ENCODE measurements at regions not wholly inside any gene's neighbourhood (a gene's known extent, or its start where the extent isn't known, plus 50 kb on each side); places are given as distances from the start of the nearest gene placed in this dataset.

DNA sequence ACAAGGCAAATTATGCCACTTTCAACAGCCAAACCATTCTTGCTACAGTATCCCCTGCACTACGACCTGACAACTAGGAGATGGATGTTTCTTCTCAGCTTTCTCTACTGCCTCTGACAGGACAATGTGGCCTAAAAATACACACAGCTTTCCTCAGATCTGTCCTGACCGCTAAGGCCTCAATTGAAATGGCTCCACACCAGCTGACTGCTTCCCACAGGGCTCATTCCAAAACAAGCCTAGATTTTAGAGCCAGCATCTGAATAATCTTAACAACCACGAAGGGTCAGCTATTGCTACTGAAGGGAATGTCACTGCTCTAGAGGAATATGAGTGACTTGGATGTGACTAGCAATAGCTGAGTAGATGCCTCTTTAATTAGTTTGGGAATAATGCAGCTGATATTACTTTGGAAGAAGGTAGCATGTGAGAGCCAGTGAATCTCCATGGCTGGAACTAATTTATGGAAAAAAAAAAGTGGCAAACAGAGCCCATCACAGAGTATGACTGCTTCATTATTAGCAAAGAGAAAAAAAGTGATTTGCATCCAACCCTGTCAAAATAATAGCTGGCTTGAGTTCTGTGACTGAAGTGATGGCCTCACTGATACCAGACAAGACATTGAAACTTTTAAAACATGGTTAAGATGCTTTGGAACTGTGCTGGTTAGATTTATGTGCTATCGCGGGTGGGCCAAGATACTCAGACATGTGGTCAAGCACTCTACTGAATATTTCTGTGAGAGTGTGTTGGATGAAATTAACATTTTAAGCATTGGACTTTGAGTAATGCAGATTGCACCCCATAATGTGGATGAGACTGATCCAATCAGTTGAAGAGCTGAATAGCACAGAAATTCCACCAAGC lies 450.2 kb downstream of the NR2F1-AS1 start:
- TF ChIP-seq, protein P1, sequence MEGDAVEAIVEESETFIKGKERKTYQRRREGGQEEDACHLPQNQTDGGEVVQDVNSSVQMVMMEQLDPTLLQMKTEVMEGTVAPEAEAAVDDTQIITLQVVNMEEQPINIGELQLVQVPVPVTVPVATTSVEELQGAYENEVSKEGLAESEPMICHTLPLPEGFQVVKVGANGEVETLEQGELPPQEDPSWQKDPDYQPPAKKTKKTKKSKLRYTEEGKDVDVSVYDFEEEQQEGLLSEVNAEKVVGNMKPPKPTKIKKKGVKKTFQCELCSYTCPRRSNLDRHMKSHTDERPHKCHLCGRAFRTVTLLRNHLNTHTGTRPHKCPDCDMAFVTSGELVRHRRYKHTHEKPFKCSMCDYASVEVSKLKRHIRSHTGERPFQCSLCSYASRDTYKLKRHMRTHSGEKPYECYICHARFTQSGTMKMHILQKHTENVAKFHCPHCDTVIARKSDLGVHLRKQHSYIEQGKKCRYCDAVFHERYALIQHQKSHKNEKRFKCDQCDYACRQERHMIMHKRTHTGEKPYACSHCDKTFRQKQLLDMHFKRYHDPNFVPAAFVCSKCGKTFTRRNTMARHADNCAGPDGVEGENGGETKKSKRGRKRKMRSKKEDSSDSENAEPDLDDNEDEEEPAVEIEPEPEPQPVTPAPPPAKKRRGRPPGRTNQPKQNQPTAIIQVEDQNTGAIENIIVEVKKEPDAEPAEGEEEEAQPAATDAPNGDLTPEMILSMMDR (conservative IDR thresholded peaks at IDR 0.05; ENCODE audit: low read length): no peak
- no peak for TF ChIP-seq EZH2phosphoT487 (IDR thresholded peaks at IDR 0.05; ENCODE audit: borderline replicate concordance)
- H3K4me2 ChIP-seq (ENCODE audit: low read depth, low read length, poor library complexity, severe bottlenecking): no peak overlapping the region
- no peak overlapping the region for H3K9ac ChIP-seq (ENCODE audit: low read depth, low read length, poor library complexity, severe bottlenecking)
- no peaks in the 10 kb centered on the region for H3K79me2 ChIP-seq (ENCODE audit: insufficient read depth, low read length)
- H3K9me3 ChIP-seq (ENCODE audit: insufficient read depth, low read depth, low read length): no peaks in the 10 kb centered on the region
- H2AFZ ChIP-seq (ENCODE audit: low read length): no peak overlapping the region
- no peaks in the 10 kb centered on the region for H3K9me2 ChIP-seq (replicated peaks; ENCODE audit: low read depth, low read length)
- H3K27me3 ChIP-seq (ENCODE audit: insufficient read depth, low read length, poor library complexity, severe bottlenecking): no peaks in the 10 kb centered on the region
- no peaks in the 10 kb centered on the region for H3F3A ChIP-seq (ENCODE audit: low read depth)
- H3K36me3 ChIP-seq (ENCODE audit: insufficient read depth, low read length): no peaks in the 10 kb centered on the region
- H3K4me1 ChIP-seq (ENCODE audit: insufficient read depth, low read length, poor library complexity, severe bottlenecking): no peaks in the 10 kb centered on the region
- no peaks in the 10 kb centered on the region for H4K20me1 ChIP-seq (ENCODE audit: insufficient read depth, low read length, poor library complexity, severe bottlenecking)
- no peak overlapping the region for H3K4me3 ChIP-seq (ENCODE audit: low read length, poor library complexity, severe bottlenecking)

DNA sequence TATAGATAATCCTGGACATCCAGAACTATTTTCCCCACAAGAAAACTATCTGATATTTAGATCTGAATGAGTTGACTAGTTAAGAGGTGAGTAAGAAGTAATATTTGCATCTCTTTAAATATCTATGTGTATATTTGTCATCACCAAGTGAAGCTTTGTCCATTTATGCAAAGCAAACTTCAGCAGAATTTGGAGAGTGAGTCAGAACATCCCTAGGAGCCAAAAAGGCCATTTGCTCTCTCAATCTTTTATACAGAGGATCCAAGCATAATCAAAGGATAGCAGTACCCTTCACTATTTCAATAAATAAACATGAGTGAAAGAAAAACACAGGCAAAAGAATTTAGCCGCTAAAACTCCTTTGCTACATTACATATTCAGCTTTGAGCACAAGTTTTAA lies 454.4 kb downstream of the NR2F1-AS1 start:
- H3K36me3 ChIP-seq (ENCODE audit: insufficient read depth, low read length): no peaks in the 10 kb centered on the region
- no peaks in the 10 kb centered on the region for H3K27me3 ChIP-seq (ENCODE audit: insufficient read depth, low read length, poor library complexity, severe bottlenecking)
- no peaks in the 10 kb centered on the region for H3F3A ChIP-seq (ENCODE audit: low read depth)
- H3K4me1 ChIP-seq (ENCODE audit: insufficient read depth, low read length, poor library complexity, severe bottlenecking): no peaks in the 10 kb centered on the region
- no peaks in the 10 kb centered on the region for H3K9me2 ChIP-seq (replicated peaks; ENCODE audit: low read depth, low read length)
- H3K4me2 ChIP-seq (ENCODE audit: low read depth, low read length, poor library complexity, severe bottlenecking): no peak overlapping the region
- H3K9me3 ChIP-seq (ENCODE audit: insufficient read depth, low read depth, low read length): no peaks in the 10 kb centered on the region
- no peak overlapping the region for H3K9ac ChIP-seq (ENCODE audit: low read depth, low read length, poor library complexity, severe bottlenecking)
- no peak overlapping the region for H3K4me3 ChIP-seq (ENCODE audit: low read length, poor library complexity, severe bottlenecking)
- H3K79me2 ChIP-seq (ENCODE audit: insufficient read depth, low read length): no peaks in the 10 kb centered on the region
- TF ChIP-seq, protein P1 (conservative IDR thresholded peaks at IDR 0.05; ENCODE audit: low read length): no peak
- no peak for TF ChIP-seq EZH2phosphoT487 (IDR thresholded peaks at IDR 0.05; ENCODE audit: borderline replicate concordance)
- no peak overlapping the region for H2AFZ ChIP-seq (ENCODE audit: low read length)
- H4K20me1 ChIP-seq (ENCODE audit: insufficient read depth, low read length, poor library complexity, severe bottlenecking): no peaks in the 10 kb centered on the region

DNA sequence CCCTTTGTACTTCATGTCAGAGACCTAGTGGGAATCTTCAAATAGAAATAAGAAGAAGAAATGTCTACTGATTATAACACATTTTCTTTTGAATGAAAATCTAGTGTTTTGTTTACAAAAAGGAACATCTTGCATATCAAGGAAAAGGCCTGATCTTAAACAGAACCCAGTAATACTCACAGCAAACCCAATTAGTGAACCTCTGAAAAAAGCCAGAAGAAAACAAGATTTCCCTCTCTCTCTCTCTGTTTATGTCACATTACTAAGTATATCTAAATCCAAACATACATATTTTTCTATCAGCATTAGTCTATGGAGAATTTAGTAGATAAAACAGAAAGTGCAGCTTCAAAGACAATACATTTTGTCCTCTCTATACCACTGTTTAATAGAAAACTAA lies 457.9 kb downstream of the NR2F1-AS1 start:
- Histone ChIP-seq H3K4me2 (ENCODE audit: low read depth, low read length, poor library complexity, severe bottlenecking) (no peak overlapping the region), H2AFZ (ENCODE audit: low read length) (no peak overlapping the region), H3F3A (ENCODE audit: low read depth) (no peaks in the 10 kb centered on the region), H3K27me3 (ENCODE audit: insufficient read depth, low read length, poor library complexity, severe bottlenecking) (no peaks in the 10 kb centered on the region), H3K4me1 (ENCODE audit: insufficient read depth, low read length, poor library complexity, severe bottlenecking) (no peaks in the 10 kb centered on the region), H3K4me3 (ENCODE audit: low read length, poor library complexity, severe bottlenecking) (no peak overlapping the region), H4K20me1 (ENCODE audit: insufficient read depth, low read length, poor library complexity, severe bottlenecking) (no peaks in the 10 kb centered on the region), H3K9me3 (ENCODE audit: insufficient read depth, low read depth, low read length) (no peaks in the 10 kb centered on the region), H3K9ac (ENCODE audit: low read depth, low read length, poor library complexity, severe bottlenecking) (no peak overlapping the region), H3K79me2 (ENCODE audit: insufficient read depth, low read length) (no peaks in the 10 kb centered on the region), H3K9me2 (replicated peaks; ENCODE audit: low read depth, low read length) (no peaks in the 10 kb centered on the region), H3K36me3 (ENCODE audit: insufficient read depth, low read length) (no peaks in the 10 kb centered on the region)
- TF ChIP-seq, protein P1 (conservative IDR thresholded peaks at IDR 0.05; ENCODE audit: low read length): no peak
- TF ChIP-seq EZH2phosphoT487 (IDR thresholded peaks at IDR 0.05; ENCODE audit: borderline replicate concordance): no peak

Data from Loucy (cell line).